ENCODE measurements at regions not wholly inside any gene's neighbourhood (a gene's known extent, or its start where the extent isn't known, plus 50 kb on each side); places are given as distances from the start of the nearest gene placed in this dataset.

DNA sequence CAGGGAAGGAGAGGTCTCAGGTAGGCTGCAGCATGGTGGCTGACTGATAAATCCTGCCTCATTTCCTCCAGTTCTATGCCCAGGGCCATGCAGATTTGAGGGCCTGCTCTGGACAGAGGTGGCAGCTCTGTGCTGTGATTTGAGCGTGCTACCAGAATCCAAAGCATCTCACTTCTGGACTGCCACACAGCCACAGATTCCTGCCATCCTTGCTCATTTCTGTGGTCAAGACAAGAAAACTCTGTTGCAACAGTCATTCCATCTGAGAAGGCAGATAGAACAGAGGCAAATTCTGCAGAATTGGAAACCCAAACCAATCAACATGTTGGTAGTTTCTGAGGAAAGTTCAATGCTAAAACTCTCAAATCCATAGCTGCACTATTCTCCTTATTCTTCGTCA lies 102.8 kb upstream of the GALNT2 start:
- Mint-ChIP-seq H3K27me3 (ENCODE audit: low read depth) (peaks cover 22% of the 10 kb centered on the region), H3K4me1 (ENCODE audit: low read depth) (no peaks in the 10 kb centered on the region), H3K36me3 (ENCODE audit: insufficient read depth) (no peaks in the 10 kb centered on the region), H3K9me3 (peaks cover 5% of the 10 kb centered on the region), H3K4me3 (no peak overlapping the region)
- no peak for DNase-seq
- no peak for ATAC-seq

DNA sequence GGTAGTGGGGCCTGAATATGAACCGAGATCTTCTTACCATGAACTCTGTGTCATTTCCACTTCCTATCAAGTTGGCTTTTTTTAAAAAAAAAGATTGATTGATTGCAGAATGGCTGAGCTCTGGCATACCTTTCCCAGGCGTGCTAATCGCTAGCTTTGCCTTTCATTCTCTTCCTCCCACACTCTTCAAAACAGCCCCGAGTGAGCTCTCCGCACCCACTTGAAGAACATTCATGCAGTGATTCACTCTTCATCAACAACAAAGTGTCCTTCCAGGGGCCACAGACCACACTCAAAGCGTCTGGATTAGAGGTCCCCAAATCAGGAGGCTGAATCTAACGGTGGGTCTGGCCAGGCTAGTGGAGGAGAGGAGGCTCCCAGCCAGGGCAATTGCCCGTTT lies 96.3 kb upstream of the GALNT2 start:
- Mint-ChIP-seq H3K36me3 (ENCODE audit: insufficient read depth) (no peaks in the 10 kb centered on the region), H3K27me3 (ENCODE audit: low read depth) (peaks cover 20% of the 10 kb centered on the region), H3K9me3 (peaks cover 11% of the 10 kb centered on the region), H3K4me3 (no peak overlapping the region), H3K4me1 (ENCODE audit: low read depth) (no peaks in the 10 kb centered on the region)
- DNase-seq (no peak), ATAC-seq (peak; percentile 53 to 59)

DNA sequence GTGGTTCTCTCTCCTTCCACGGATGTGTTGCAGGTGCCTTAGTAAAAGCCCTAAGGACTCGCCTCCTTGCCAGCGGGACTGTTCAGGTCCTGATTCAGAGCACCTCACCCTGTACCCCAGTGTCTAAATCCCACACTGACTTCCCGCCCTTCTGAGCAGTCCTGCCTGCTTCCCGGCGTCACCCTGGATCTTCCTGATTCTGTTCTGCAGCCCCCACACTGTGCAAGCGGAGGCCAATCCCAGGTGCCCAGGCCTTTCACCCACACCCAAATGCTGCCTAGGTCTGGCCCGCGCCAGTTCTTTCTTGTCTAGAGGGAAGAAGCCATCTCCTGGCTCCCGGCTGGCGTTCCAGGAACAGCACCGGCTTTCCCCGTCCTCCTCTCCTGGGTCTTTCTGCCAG lies 95.9 kb upstream of the GALNT2 start:
- DNase-seq (no peak), ATAC-seq (no peak)
- Mint-ChIP-seq H3K4me1 (ENCODE audit: low read depth) (no peaks in the 10 kb centered on the region), H3K9me3 (peaks cover 14% of the 10 kb centered on the region), H3K4me3 (no peak overlapping the region), H3K27me3 (ENCODE audit: low read depth) (peaks cover 17% of the 10 kb centered on the region), H3K36me3 (ENCODE audit: insufficient read depth) (no peaks in the 10 kb centered on the region)

DNA sequence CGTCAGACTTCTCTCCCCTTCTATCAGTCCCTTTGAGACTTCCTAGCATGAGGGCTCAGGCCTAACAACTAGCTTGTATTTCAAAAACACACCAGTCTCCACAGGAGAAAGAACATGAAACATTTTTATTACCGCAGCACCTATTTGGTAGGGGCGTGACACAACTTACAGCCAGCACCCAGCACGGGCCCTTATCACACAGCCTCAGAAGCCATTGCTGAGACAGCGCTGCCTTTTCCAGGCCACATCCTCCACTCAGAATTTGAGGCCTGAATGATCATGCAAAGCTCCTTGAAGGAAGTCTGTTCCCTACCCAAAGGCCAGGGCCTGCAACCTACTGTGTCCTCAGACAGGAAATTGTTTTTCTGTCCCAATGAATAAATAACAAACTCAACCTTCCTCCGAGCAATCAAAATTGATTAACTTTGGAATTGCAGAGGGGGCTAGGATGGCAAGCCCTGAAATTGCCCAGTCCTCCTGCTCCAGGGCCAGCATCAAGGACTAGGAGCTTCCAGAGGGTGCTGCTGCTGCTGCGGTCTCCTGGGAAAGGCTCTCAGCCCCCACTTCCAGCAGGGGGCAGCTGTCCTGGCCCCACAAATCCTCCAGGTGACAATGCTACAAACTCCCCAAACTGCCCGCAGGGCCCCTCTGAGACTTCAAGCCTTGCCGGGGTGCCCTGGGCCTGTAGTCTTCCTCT lies 94.3 kb upstream of the GALNT2 start:
- H3K36me3 Mint-ChIP-seq (ENCODE audit: insufficient read depth), result no peaks in the 10 kb centered on the region
- H3K4me3 Mint-ChIP-seq, result no peak overlapping the region
- no peaks in the 10 kb centered on the region for H3K4me1 Mint-ChIP-seq (ENCODE audit: low read depth)
- H3K27me3 Mint-ChIP-seq (ENCODE audit: low read depth), result peaks cover 7% of the 10 kb centered on the region
- DNase-seq (no peak), ATAC-seq (no peak)
- peaks cover 11% of the 10 kb centered on the region for H3K9me3 Mint-ChIP-seq

DNA sequence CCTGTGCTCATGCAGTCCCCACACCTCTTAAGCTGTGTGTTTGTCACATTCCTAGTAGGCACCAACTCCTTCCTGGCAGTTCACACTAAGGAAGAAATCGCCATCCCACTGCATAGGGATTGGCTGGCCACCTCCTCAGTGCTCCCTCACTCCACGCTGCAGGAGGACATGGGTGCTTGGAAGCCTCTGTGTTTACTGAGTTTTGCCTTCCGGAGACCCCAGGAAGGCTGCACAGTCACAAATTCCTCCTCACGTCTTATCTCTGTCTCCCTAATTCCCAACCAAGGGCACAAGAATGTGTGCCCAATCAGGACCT lies 93.8 kb upstream of the GALNT2 start:
- H3K9me3 Mint-ChIP-seq, result peaks cover 11% of the 10 kb centered on the region
- DNase-seq (no peak), ATAC-seq (no peak)
- no peaks in the 10 kb centered on the region for H3K4me1 Mint-ChIP-seq (ENCODE audit: low read depth)
- H3K27me3 Mint-ChIP-seq (ENCODE audit: low read depth), result peaks cover 4% of the 10 kb centered on the region
- no peak overlapping the region for H3K4me3 Mint-ChIP-seq
- no peaks in the 10 kb centered on the region for H3K36me3 Mint-ChIP-seq (ENCODE audit: insufficient read depth)

DNA sequence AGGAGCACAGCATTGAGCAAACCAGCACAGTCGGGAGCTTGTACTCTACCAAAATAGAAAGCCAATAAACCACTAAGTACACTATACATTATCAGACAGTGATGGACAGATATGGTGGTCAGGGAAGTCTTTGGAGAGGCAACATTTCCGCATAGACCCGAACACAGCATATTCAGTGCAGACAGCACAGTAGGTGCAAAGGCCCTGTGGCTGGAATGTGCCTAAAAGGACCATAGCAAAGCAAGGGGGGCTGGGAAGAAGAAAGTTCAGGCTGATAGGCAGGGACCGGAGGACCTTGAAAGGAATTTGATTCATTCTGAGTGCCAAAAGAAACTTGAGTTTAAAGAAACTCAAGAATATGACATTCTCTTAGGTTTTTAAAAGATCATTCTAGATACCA lies 92.0 kb upstream of the GALNT2 start:
- no peaks in the 10 kb centered on the region for H3K4me1 Mint-ChIP-seq (ENCODE audit: low read depth)
- H3K9me3 Mint-ChIP-seq, result peaks cover 11% of the 10 kb centered on the region
- no peak overlapping the region for H3K4me3 Mint-ChIP-seq
- ATAC-seq (no peak), DNase-seq (no peak)
- H3K27me3 Mint-ChIP-seq (ENCODE audit: low read depth), result peaks cover 11% of the 10 kb centered on the region
- H3K36me3 Mint-ChIP-seq (ENCODE audit: insufficient read depth), result no peaks in the 10 kb centered on the region

DNA sequence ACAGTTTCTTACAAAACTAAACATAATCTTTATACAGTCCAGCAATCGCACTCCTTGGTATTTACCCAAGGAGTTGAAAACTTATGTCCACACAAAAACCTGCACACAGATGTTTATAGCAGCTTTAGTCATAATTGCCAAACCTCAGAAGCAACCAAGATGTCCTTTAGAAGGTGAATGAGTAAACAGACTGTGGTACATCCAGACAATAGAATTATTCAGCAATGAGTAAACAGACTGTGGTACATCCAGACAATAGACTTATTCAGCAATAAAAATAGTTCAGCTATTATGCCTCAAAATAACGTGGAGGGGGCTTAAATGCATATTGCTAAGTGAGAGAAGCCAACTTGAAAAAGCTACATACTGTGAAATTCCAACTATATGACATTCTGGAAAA lies 87.0 kb upstream of the GALNT2 start:
- H3K9me3 Mint-ChIP-seq, result peaks cover 11% of the 10 kb centered on the region
- H3K27me3 Mint-ChIP-seq (ENCODE audit: low read depth), result peaks cover 15% of the 10 kb centered on the region
- no peaks in the 10 kb centered on the region for H3K4me1 Mint-ChIP-seq (ENCODE audit: low read depth)
- ATAC-seq, result no peak
- H3K36me3 Mint-ChIP-seq (ENCODE audit: insufficient read depth), result no peaks in the 10 kb centered on the region
- no peak overlapping the region for H3K4me3 Mint-ChIP-seq
- DNase-seq, result no peak

DNA sequence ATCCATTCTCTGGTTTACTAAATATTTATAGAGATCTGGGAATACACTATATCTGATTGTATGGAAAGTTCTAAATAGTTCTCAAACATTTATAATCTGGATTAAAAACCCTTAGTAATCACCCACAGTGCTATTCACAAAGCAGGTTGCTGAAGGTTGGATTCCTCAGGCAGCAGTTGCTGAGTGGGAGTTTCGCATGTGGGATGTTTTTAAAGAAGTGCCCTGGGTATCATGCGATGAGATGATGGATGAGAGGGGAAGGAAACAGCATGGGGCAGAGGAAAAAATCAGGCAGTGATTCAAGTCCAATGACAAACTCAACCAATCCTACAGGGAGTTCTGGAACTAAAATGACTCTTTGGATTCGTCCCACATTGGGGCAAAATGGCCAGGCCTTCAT lies 85.3 kb upstream of the GALNT2 start:
- Mint-ChIP-seq H3K36me3 (ENCODE audit: insufficient read depth) (no peaks in the 10 kb centered on the region), H3K27me3 (ENCODE audit: low read depth) (peaks cover 12% of the 10 kb centered on the region), H3K9me3 (no peaks in the 10 kb centered on the region), H3K4me1 (ENCODE audit: low read depth) (no peaks in the 10 kb centered on the region), H3K4me3 (no peak overlapping the region)
- no peak for DNase-seq
- ATAC-seq, result no peak

DNA sequence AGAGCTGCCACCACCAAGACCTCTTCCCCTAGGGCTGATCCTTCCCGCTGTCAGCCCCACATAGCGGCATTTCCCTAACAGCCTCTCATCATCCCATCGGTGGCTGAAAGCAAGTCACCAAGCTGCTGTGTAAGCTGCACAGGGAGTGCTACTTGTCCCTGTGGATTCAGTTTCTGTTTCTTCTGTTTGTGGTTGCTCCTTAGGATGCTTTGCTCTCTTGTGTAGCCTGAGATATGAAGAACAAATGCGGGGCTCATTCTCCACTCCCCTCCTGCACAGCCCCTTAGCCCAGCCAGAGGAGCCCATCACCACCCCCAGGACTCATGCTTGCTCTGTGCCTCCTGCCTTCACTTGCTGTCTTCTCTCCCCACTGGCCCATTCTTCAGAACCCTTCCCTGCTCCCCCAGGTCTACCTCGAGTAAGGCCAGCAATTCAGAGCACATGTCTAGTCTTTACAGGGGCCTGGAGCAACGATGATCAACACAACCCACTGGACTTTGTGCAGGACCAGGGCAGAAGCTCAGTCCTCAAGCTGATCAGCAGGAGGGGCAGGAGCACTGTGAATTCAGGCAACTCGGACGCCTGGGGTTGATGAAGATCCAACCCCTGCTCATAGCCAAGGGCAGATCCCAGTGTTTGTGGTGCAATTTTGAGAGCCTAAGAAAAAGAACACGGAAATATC lies 82.6 kb upstream of the GALNT2 start:
- no peaks in the 10 kb centered on the region for H3K36me3 Mint-ChIP-seq (ENCODE audit: insufficient read depth)
- peaks cover 9% of the 10 kb centered on the region for H3K27me3 Mint-ChIP-seq (ENCODE audit: low read depth)
- no peak overlapping the region for H3K4me3 Mint-ChIP-seq
- no peaks in the 10 kb centered on the region for H3K9me3 Mint-ChIP-seq
- ATAC-seq (no peak), DNase-seq (no peak)
- H3K4me1 Mint-ChIP-seq (ENCODE audit: low read depth), result no peaks in the 10 kb centered on the region

DNA sequence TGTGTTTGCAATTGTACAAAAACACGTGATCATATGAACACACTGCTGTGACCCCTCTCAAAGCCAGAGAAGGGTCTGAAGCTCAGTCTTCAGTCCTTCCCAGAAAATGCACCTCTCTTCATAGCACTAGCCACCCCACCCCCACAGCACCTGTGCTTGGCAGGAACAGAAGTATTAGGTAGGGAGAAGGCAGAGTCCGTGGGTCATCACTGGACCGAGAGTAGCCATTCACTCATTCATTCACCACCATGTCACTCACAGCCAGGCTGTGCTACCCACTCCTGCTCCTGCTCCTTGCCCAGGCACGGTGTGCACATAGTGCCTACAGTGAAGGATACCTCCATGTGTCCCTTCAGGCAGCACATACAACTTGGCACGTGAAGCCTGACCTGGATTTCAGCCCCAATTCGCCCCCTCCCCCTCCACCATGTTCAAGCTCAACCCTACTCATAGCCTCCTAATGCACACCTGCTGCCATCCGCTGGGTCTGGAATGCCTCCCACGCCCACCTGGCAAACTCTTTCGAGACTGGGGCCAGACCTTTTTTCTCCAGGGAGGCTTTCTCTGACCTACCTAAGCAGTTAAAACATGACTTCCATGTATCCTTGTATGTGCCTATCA lies 81.9 kb upstream of the GALNT2 start:
- no peaks in the 10 kb centered on the region for H3K4me1 Mint-ChIP-seq (ENCODE audit: low read depth)
- no peak overlapping the region for H3K4me3 Mint-ChIP-seq
- H3K27me3 Mint-ChIP-seq (ENCODE audit: low read depth), result peaks cover 5% of the 10 kb centered on the region
- H3K36me3 Mint-ChIP-seq (ENCODE audit: insufficient read depth), result no peaks in the 10 kb centered on the region
- no peak for DNase-seq
- H3K9me3 Mint-ChIP-seq, result no peaks in the 10 kb centered on the region
- ATAC-seq, result no peak

DNA sequence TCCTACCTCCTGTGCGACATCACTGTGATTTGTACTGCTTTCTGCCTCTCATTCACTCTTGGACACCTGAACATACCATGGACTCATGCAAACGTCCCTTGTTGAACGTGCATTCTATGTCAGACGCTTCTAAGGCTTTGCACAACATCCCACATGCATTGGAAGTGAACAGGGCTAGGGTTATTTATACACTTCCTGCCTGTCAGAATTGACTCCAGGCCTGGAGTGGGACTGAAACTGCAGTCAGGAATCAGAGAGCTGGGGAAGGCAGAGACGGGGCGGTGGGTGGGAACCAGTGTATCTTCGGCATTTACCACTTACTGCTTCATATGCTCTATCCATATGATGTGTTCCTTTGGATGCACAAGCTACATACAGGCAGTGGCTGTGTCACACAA lies 81.4 kb upstream of the GALNT2 start:
- H3K27me3 Mint-ChIP-seq (ENCODE audit: low read depth), result peaks cover 5% of the 10 kb centered on the region
- no peaks in the 10 kb centered on the region for H3K9me3 Mint-ChIP-seq
- ATAC-seq, result no peak
- H3K4me3 Mint-ChIP-seq, result no peak overlapping the region
- H3K4me1 Mint-ChIP-seq (ENCODE audit: low read depth), result no peaks in the 10 kb centered on the region
- DNase-seq, result no peak
- no peaks in the 10 kb centered on the region for H3K36me3 Mint-ChIP-seq (ENCODE audit: insufficient read depth)

DNA sequence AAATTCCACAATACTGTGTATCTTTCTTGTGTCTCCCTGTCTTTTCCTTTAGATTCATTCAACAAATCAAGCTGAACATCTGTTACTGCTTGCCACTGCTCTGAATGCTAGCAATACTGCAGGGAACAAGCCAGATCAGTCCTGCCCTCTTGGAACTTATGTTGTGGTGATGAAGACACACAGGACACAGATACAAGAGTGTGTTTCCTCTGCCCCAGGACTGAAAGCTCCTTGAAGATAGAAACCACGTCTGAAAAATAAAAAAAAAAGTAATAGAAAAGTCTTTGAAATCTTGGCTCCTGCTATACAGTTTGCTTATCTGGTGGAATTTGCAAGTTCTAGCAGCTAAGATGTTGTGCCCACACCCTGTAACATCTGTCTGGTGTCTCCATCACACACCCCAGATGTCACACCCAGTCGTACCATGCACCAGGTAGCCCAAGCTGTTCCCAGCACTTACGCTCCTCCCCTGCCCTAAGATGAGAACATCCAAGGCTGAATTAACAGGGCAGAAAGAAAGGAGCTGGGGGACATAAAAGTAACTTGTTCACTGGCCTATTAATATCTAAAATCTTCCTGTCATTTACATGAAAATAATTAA lies 80.2 kb upstream of the GALNT2 start:
- ATAC-seq (no peak), DNase-seq (no peak)
- no peaks in the 10 kb centered on the region for H3K36me3 Mint-ChIP-seq (ENCODE audit: insufficient read depth)
- no peaks in the 10 kb centered on the region for H3K4me1 Mint-ChIP-seq (ENCODE audit: low read depth)
- H3K27me3 Mint-ChIP-seq (ENCODE audit: low read depth), result peaks cover 5% of the 10 kb centered on the region
- no peak overlapping the region for H3K4me3 Mint-ChIP-seq
- no peaks in the 10 kb centered on the region for H3K9me3 Mint-ChIP-seq

DNA sequence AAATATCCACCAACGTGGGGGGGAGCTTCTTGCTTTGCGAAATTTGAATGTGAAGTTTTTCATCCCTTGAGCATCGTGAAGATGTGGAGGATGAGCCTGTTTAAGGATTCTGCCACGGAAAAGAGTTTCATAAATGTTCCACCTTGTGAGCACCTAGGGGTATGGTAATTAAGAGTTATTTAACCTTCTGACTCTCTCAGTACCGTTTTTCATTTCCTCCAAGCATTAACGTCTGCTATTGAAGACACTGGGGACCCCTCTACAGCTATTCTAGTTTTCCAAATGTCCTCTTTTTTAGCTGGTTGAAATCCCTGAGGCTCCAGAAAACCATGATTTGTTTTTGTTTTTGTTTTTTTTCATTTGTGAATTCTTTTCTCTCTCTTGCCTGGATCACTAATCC lies 79.1 kb upstream of the GALNT2 start:
- Mint-ChIP-seq H3K4me1 (ENCODE audit: low read depth) (no peaks in the 10 kb centered on the region), H3K9me3 (no peaks in the 10 kb centered on the region), H3K36me3 (ENCODE audit: insufficient read depth) (no peaks in the 10 kb centered on the region), H3K4me3 (no peak overlapping the region), H3K27me3 (ENCODE audit: low read depth) (peaks cover 5% of the 10 kb centered on the region)
- DNase-seq (no peak), ATAC-seq (no peak)

DNA sequence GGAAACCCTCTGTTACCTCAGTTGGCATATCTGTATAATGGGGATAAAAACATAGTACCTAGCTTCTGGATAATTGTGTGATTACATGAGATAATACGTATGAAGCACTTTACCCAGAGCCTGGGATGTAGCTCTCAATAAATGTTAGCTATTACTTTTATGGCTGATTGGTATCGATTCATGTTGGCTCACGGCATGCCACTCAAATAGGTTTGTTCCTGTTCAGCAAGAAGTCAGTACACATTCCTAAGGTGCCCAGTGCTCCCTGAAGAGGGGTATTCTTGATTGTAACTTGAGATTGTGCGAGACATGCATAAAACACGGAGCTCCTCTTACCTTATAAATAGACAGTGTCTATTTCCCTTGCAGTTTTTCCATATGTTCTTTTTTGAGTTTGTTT lies 78.5 kb upstream of the GALNT2 start:
- Mint-ChIP-seq H3K27me3 (ENCODE audit: low read depth) (peaks cover 5% of the 10 kb centered on the region), H3K4me3 (no peak overlapping the region), H3K4me1 (ENCODE audit: low read depth) (no peaks in the 10 kb centered on the region), H3K9me3 (no peaks in the 10 kb centered on the region), H3K36me3 (ENCODE audit: insufficient read depth) (no peaks in the 10 kb centered on the region)
- DNase-seq, result no peak
- ATAC-seq, result no peak

Data from activated T-cell treated with anti-CD3 and anti-CD28 coated beads, Interleukin-2, amount 50 U/mL, for 4 hours (primary cell).